HCT116 (cell line): ENCODE measurements at regions not wholly inside any gene's neighbourhood (a gene's known extent, or its start where the extent isn't known, plus 50 kb on each side); places are given as distances from the start of the nearest gene placed in this dataset.

ENCODE experiments used
- ATAC-seq: fragments of 200-7000 bp; cut with Tn5 transposase; 2 replicates; pipeline ENCODE4 v1.9.1; 2020; ENCODE audit warnings: mild to moderate bottlenecking, moderate library complexity
- BruUV-seq: library from RNA; stranded (reverse); fragments of 400-500 nt; replicated peaks from 2 replicates; lab custom pipeline; 2021; lab: Mats Ljungman, UMichigan
- CTCF ChIA-PET: fragments of 300-600 bp; sonication (Branson Sonifier 250); formaldehyde crosslinking; loops from one replicate; lab custom pipeline; 2021; ENCODE audit warnings: antibody characterized with exemption; lab: Charles Lee
- POLR2A ChIA-PET: fragments of 300-600, 350-600 bp; sonication (Branson Sonifier 250); formaldehyde crosslinking; loops from one replicate; lab custom pipeline; 2021; ENCODE audit warnings: antibody characterized with exemption; lab: Charles Lee
- RAD21 ChIA-PET, 2 experiments: fragments of 300-600 bp; sonication (Branson Sonifier 250); formaldehyde crosslinking; loops; one replicate each; lab custom pipeline; 2023; ENCODE audit warnings: low total read pairs in 2 of 2; ENCODE audit not compliant: uncharacterized antibody in 2 of 2, unreplicated experiment in 2 of 2, low non-redundant PET in 1 of 2; lab: Charles Lee
- DNase-seq: peaks from one replicate; pipeline ENCODE4 v3.0.0-alpha.2; 2010; ENCODE audit warnings: low read depth, low spot score
- H2AFZ ChIP-seq: fragments of 200-600 bp; shearing (Covaris generic), sonication (generic); 2 replicates; pipeline ENCODE4 v1.6.1; 2017; ENCODE audit warnings: low read depth, mixed run types, mixed read lengths, antibody characterized with exemption, low read length; ENCODE audit not compliant: poor library complexity, severe bottlenecking
- H3K27ac ChIP-seq: 2 replicates; pipeline ENCODE4 v1.5.1; 2012; ENCODE audit warnings: low read depth, low read length
- H3K27me3 ChIP-seq: fragments of 200-600 bp; sonication (generic); 2 replicates; pipeline ENCODE4 v1.6.1; 2016; ENCODE audit warnings: mixed run types, low read length, mixed read lengths; ENCODE audit not compliant: insufficient read depth
- H3K36me3 ChIP-seq, 2 experiments: fragments of 200-500 bp in 1 of 2; fragments of 200-600 bp in 1 of 2; sonication (Bioruptor generic) in 1 of 2; sonication (generic) in 1 of 2; 2 replicates each; pipeline versions ENCODE4 v1.5.1 to v1.6.1; 2014 to 2016; ENCODE audit warnings: low read length in 2 of 2, inconsistent platforms in 1 of 2, mixed read lengths in 1 of 2, mixed run types in 1 of 2; ENCODE audit not compliant: insufficient read depth in 2 of 2, control insufficient read depth in 1 of 2
- H3K4me1 ChIP-seq, 2 experiments: fragments of 200-600 bp in 1 of 2; sonication (generic) in 1 of 2; 2 replicates each; pipeline versions ENCODE4 v1.5.1 to v1.6.1; 2012 to 2017; ENCODE audit warnings: low read length in 2 of 2, inconsistent platforms in 1 of 2, mild to moderate bottlenecking in 1 of 2, mixed read lengths in 1 of 2, mixed run types in 1 of 2, moderate library complexity in 1 of 2; ENCODE audit not compliant: insufficient read depth in 2 of 2, control insufficient read depth in 1 of 2
- H3K4me2 ChIP-seq: fragments of 200-600 bp; sonication (generic); 2 replicates; pipeline ENCODE4 v1.6.1; 2017; ENCODE audit warnings: mixed run types, low read length, mixed read lengths
- H3K4me3 ChIP-seq, 2 experiments: fragments of 200-600 bp in 1 of 2; sonication (generic) in 1 of 2; replicated peaks in 1 of 2; 2 replicates each; pipeline ENCODE4 v1.5.1; 2011 to 2016; ENCODE audit warnings: low read length in 2 of 2, control low read depth in 1 of 2, low read depth in 1 of 2, mild to moderate bottlenecking in 1 of 2, mixed read lengths in 1 of 2, mixed run types in 1 of 2
- H3K79me2 ChIP-seq: fragments of 200-600 bp; sonication (generic); 2 replicates; pipeline ENCODE4 v1.6.1; 2017; ENCODE audit warnings: mild to moderate bottlenecking, mixed run types, low read length, moderate library complexity, mixed read lengths; ENCODE audit not compliant: insufficient read depth
- H3K9ac ChIP-seq: fragments of 200-600 bp; sonication (generic); 2 replicates; pipeline ENCODE4 v1.6.1; 2016; ENCODE audit warnings: low read length, mixed read lengths
- H3K9me2 ChIP-seq: fragments of 200-600 bp; sonication (generic), shearing (Covaris generic); 2 replicates; pipeline ENCODE4 v1.6.1; 2017; ENCODE audit warnings: mixed run types, mild to moderate bottlenecking, moderate library complexity; ENCODE audit not compliant: insufficient read depth
- H3K9me3 ChIP-seq, 2 experiments: fragments of 200-500 bp in 1 of 2; fragments of 200-600 bp in 1 of 2; sonication (Bioruptor generic) in 1 of 2; sonication (generic) in 1 of 2; 2 replicates each; pipeline ENCODE4 v1.6.1; 2014 to 2017; ENCODE audit warnings: low read length in 2 of 2, mixed read lengths in 2 of 2, inconsistent platforms in 1 of 2, low read depth in 1 of 2, mild to moderate bottlenecking in 1 of 2, mixed run types in 1 of 2, moderate library complexity in 1 of 2; ENCODE audit not compliant: control insufficient read depth in 1 of 2, insufficient read depth in 1 of 2
- H4K20me1 ChIP-seq: fragments of 200-600 bp; sonication (generic), shearing (Covaris generic); 2 replicates; pipeline ENCODE4 v1.6.1; 2017; ENCODE audit warnings: mixed run types, mild to moderate bottlenecking, moderate library complexity; ENCODE audit not compliant: insufficient read depth
- CBX3 ChIP-seq: IDR thresholded peaks from 2 replicates; pipeline ENCODE4 v1.6.1; 2012; ENCODE audit warnings: low read depth
- CEBPB ChIP-seq: IDR thresholded peaks from 2 replicates; pipeline ENCODE4 v1.6.1; 2012; ENCODE audit warnings: low read depth
- EGR1 ChIP-seq: IDR thresholded peaks from 2 replicates; pipeline ENCODE4 v1.6.1; 2012; ENCODE audit warnings: low read depth
- ELF1 ChIP-seq: IDR thresholded peaks from 2 replicates; pipeline ENCODE4 v1.6.1; 2012; ENCODE audit warnings: low read depth, borderline replicate concordance
- EZH2 ChIP-seq: fragments of 200-600 bp; sonication (generic); IDR thresholded peaks from 2 replicates; pipeline ENCODE4 v1.6.1; 2017; ENCODE audit warnings: antibody characterized with exemption, mixed run types
- EZH2phosphoT487 ChIP-seq: fragments of 200-600 bp; IDR thresholded peaks from 2 replicates; pipeline ENCODE4 v1.6.1; 2018; ENCODE audit warnings: antibody characterized with exemption, borderline replicate concordance
- FOSL1 ChIP-seq: IDR thresholded peaks from 2 replicates; pipeline ENCODE4 v1.6.1; 2012; ENCODE audit warnings: low read depth
- JUND ChIP-seq: IDR thresholded peaks from 2 replicates; pipeline ENCODE4 v1.6.1; 2012
- POLR2A ChIP-seq: IDR thresholded peaks from 2 replicates; pipeline ENCODE4 v1.7.0; 2011; ENCODE audit warnings: borderline replicate concordance; ENCODE audit not compliant: insufficient read depth, insufficient read length; ENCODE audit errors: extremely low read depth
- POLR2AphosphoS5 ChIP-seq: IDR thresholded peaks from 2 replicates; pipeline ENCODE4 v1.6.1; 2011; ENCODE audit warnings: mild to moderate bottlenecking, low read depth, low read length, moderate library complexity
- RAD21 ChIP-seq: IDR thresholded peaks from 2 replicates; pipeline ENCODE4 v1.6.1; 2012; ENCODE audit warnings: low read depth, mild to moderate bottlenecking
- SIN3A ChIP-seq: IDR thresholded peaks from 2 replicates; pipeline ENCODE4 v1.6.1; 2012; ENCODE audit warnings: low read depth
- SP1 ChIP-seq: IDR thresholded peaks from 2 replicates; pipeline ENCODE4 v1.6.1; 2012; ENCODE audit warnings: low read depth
- SRF ChIP-seq: IDR thresholded peaks from 2 replicates; pipeline ENCODE4 v1.6.1; 2012; ENCODE audit warnings: low read depth
- TCF7L2 ChIP-seq: IDR thresholded peaks from 2 replicates; pipeline ENCODE4 v1.7.0; 2011; ENCODE audit warnings: borderline replicate concordance, inconsistent platforms; ENCODE audit not compliant: insufficient read depth, insufficient read length; ENCODE audit errors: extremely low read depth
- YY1 ChIP-seq: IDR thresholded peaks from 2 replicates; pipeline ENCODE4 v1.6.1; 2011; ENCODE audit warnings: low read length, low read depth, moderate library complexity, mild to moderate bottlenecking; ENCODE audit not compliant: insufficient replicate concordance; ENCODE audit errors: extremely low read depth
- ZFX ChIP-seq: fragments of 450-650 bp; IDR thresholded peaks from 2 replicates; pipeline ENCODE4 v1.6.1; 2017
- intact Hi-C: fragments of 100-400 bp; cut with micrococcal nuclease; formaldehyde crosslinking; loops from 2 replicates; pipeline ENCODE4 v1.10.0; 2022
- TF ChIP-seq, protein P1 (sequence below), 3 experiments: fragments of 200-600 bp in 1 of 3; sonication (generic) in 1 of 3; IDR thresholded peaks in 2 of 3; conservative IDR thresholded peaks in 1 of 3; 2 replicates each; pipeline ENCODE4 v1.5.1; 2012 to 2017; ENCODE audit warnings: low read depth in 2 of 3, low read length in 2 of 3, antibody characterized with exemption in 1 of 3, borderline replicate concordance in 1 of 3, control low read depth in 1 of 3, mild to moderate bottlenecking in 1 of 3, mixed read lengths in 1 of 3, mixed run types in 1 of 3, moderate library complexity in 1 of 3; ENCODE audit not compliant: insufficient read depth in 1 of 3
- TF ChIP-seq, protein P2 (sequence below): IDR thresholded peaks from 2 replicates; pipeline ENCODE4 v1.6.1; 2012
- TF ChIP-seq, protein P3 (sequence below): IDR thresholded peaks from 2 replicates; pipeline ENCODE4 v1.6.1; 2012; ENCODE audit warnings: low read depth
- TF ChIP-seq, protein P4 (sequence below): IDR thresholded peaks from 2 replicates; pipeline ENCODE4 v1.6.1; 2012

DNA sequence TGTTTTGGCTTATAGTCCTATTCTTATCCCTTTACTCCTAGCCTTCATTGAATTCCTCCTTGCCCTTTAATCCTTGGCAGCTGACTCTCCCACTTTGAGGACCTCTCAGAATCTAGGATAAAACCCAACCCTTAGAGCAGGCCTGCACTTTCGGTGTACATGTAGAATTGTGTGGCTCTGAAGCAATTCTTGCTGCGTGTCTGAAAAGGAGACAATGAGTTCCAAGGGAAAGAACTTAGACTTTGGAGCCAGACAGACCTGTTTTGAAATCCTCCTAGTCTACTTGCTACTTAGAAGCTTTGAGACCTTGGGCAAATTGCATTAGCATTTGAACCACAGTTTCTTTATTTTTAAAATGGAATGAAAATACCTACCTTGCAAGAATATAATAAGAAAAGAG, 175.2 kb downstream of the BEND2 start (continued):
- TF ChIP-seq, protein P1, sequence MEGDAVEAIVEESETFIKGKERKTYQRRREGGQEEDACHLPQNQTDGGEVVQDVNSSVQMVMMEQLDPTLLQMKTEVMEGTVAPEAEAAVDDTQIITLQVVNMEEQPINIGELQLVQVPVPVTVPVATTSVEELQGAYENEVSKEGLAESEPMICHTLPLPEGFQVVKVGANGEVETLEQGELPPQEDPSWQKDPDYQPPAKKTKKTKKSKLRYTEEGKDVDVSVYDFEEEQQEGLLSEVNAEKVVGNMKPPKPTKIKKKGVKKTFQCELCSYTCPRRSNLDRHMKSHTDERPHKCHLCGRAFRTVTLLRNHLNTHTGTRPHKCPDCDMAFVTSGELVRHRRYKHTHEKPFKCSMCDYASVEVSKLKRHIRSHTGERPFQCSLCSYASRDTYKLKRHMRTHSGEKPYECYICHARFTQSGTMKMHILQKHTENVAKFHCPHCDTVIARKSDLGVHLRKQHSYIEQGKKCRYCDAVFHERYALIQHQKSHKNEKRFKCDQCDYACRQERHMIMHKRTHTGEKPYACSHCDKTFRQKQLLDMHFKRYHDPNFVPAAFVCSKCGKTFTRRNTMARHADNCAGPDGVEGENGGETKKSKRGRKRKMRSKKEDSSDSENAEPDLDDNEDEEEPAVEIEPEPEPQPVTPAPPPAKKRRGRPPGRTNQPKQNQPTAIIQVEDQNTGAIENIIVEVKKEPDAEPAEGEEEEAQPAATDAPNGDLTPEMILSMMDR (IDR thresholded peaks at IDR 0.05 in 2 of 3, conservative IDR thresholded peaks at IDR 0.05 in 1 of 3; ENCODE audit: borderline replicate concordance in 1 of 3, insufficient read depth in 1 of 3, low read depth in 2 of 3, low read length in 2 of 3) = no peak
- no peak for TF ChIP-seq POLR2A
- no peak for TF ChIP-seq POLR2AphosphoS5
- TF ChIP-seq CBX3 = no peak
- no peak for TF ChIP-seq CEBPB
- TF ChIP-seq, protein P2, sequence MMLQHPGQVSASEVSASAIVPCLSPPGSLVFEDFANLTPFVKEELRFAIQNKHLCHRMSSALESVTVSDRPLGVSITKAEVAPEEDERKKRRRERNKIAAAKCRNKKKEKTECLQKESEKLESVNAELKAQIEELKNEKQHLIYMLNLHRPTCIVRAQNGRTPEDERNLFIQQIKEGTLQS = no peak
- TF ChIP-seq ZFX = no peak
- no peak for TF ChIP-seq FOSL1
- TF ChIP-seq RAD21 = no peak
- TF ChIP-seq SIN3A = no peak
- TF ChIP-seq JUND = no peak
- TF ChIP-seq TCF7L2 = no peak

DNA sequence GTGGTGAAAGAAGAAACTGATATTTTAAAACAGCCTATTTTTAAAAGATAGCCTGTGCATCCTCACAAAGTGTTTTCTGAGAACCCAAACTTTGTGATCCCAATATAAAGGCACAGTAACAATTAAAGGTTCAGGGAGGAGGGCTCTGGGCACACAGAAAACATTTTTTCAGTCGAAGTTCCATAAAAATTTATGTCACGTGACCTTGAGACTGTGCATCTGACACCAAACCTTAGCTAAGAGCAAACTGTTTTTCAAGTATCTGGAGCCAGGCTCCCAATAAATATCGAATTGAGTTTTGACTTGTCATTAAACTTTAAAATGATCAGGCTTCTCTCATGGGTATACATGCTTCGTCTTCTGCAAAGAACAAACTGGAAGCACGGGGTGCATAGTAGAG, 177.9 kb downstream of the BEND2 start:
- no peaks in the 10 kb centered on the region for H3K9me2 ChIP-seq
- H3K27me3 ChIP-seq = peaks cover 10% of the 10 kb centered on the region
- DNase-seq = no peak
- TF ChIP-seq SRF (no peak), YY1 (no peak), SP1 (no peak), ZFX (no peak), EZH2phosphoT487 (no peak), FOSL1 (no peak), POLR2AphosphoS5 (no peak), EZH2 (no peak), EGR1 (no peak), CEBPB (no peak), POLR2A (no peak), CBX3 (no peak), ELF1 (no peak)
- TF ChIP-seq, protein P2 = no peak
- TF ChIP-seq, protein P3, sequence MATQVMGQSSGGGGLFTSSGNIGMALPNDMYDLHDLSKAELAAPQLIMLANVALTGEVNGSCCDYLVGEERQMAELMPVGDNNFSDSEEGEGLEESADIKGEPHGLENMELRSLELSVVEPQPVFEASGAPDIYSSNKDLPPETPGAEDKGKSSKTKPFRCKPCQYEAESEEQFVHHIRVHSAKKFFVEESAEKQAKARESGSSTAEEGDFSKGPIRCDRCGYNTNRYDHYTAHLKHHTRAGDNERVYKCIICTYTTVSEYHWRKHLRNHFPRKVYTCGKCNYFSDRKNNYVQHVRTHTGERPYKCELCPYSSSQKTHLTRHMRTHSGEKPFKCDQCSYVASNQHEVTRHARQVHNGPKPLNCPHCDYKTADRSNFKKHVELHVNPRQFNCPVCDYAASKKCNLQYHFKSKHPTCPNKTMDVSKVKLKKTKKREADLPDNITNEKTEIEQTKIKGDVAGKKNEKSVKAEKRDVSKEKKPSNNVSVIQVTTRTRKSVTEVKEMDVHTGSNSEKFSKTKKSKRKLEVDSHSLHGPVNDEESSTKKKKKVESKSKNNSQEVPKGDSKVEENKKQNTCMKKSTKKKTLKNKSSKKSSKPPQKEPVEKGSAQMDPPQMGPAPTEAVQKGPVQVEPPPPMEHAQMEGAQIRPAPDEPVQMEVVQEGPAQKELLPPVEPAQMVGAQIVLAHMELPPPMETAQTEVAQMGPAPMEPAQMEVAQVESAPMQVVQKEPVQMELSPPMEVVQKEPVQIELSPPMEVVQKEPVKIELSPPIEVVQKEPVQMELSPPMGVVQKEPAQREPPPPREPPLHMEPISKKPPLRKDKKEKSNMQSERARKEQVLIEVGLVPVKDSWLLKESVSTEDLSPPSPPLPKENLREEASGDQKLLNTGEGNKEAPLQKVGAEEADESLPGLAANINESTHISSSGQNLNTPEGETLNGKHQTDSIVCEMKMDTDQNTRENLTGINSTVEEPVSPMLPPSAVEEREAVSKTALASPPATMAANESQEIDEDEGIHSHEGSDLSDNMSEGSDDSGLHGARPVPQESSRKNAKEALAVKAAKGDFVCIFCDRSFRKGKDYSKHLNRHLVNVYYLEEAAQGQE = no peak
- TF ChIP-seq, protein P4, sequence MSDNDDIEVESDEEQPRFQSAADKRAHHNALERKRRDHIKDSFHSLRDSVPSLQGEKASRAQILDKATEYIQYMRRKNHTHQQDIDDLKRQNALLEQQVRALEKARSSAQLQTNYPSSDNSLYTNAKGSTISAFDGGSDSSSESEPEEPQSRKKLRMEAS = no peak
- H3K4me2 ChIP-seq = no peak overlapping the region
- no peak overlapping the region for H3K4me3 ChIP-seq
- no peaks in the 10 kb centered on the region for H3K4me1 ChIP-seq
- no peaks in the 10 kb centered on the region for H3K36me3 ChIP-seq
- BruUV-seq = no TSS peak
- H2AFZ ChIP-seq = no peak overlapping the region
- no peaks in the 10 kb centered on the region for H3K9me3 ChIP-seq
- no peaks in the 10 kb centered on the region for H3K79me2 ChIP-seq
- POLR2A ChIA-PET = no interaction called here
- H3K9ac ChIP-seq = no peak overlapping the region
- H3K27ac ChIP-seq = no peak overlapping the region
- intact Hi-C loops = no loop called here
- RAD21 ChIA-PET = no interaction called here
- ATAC-seq = no peak
- H4K20me1 ChIP-seq = no peaks in the 10 kb centered on the region
- CTCF ChIA-PET = no interaction called here
